Heart left ventricle (tissue), 13 donors: ENCODE measurements at regions not wholly inside any gene's neighbourhood (a gene's known extent, or its start where the extent isn't known, plus 50 kb on each side); places are given as distances from the start of the nearest gene placed in this dataset.

ENCODE experiments used
- CTCF ChIP-seq, 12 donors: fragments of 200-600 bp; sonication (generic) in 4 of 12; IDR thresholded peaks; one replicate each; pipeline versions ENCODE4 v1.5.0 to v1.8.0; 2018 to 2022; ENCODE audit warnings: antibody characterized with exemption in 12 of 12, mild to moderate bottlenecking in 5 of 12
- POLR2A ChIP-seq, 2 donors: fragments of 450-650 bp; IDR thresholded peaks; one replicate each; pipeline ENCODE4 v1.6.1; 2017; ENCODE audit warnings: antibody characterized with exemption in 2 of 2, mild to moderate bottlenecking in 2 of 2, moderate library complexity in 2 of 2
- donor health status: ischemic (EF 13 %, LVEDD 7.1; RV severe dilation, severe dysfunction).
- donor health status: DM: no; HTN: yes; CAD: no.
- donor health status: DM: no; HTN: no; CAD: no.
- donor health status: ischemic (EF 25% LVEDD 6.9; RV normal size, moderate dysfunction).
- donor health status: ischemic (EF 25% LVEDD 5.7; RV mildly dilated, moderate dysfunction).
- donor health status: ischemic (EF 35%, LVEDD 5.7; RV mildly dilated, moderate dysfunction).
- donor health status: nonischemic (EF 11% LVEDD 7.7; RV severe dilation, severe dysfunction).
- donor health status: DM: yes; HTN: yes; CAD: no.
- donor health status: PGD.
- donor health status: ischemic (EF 29% LVEDD 5.4; RV normal size, mild dysfunction).
- donor health status: nonischemic (EF 23%, LVEDD 6.1; RV moderate dilation, normal function).

DNA sequence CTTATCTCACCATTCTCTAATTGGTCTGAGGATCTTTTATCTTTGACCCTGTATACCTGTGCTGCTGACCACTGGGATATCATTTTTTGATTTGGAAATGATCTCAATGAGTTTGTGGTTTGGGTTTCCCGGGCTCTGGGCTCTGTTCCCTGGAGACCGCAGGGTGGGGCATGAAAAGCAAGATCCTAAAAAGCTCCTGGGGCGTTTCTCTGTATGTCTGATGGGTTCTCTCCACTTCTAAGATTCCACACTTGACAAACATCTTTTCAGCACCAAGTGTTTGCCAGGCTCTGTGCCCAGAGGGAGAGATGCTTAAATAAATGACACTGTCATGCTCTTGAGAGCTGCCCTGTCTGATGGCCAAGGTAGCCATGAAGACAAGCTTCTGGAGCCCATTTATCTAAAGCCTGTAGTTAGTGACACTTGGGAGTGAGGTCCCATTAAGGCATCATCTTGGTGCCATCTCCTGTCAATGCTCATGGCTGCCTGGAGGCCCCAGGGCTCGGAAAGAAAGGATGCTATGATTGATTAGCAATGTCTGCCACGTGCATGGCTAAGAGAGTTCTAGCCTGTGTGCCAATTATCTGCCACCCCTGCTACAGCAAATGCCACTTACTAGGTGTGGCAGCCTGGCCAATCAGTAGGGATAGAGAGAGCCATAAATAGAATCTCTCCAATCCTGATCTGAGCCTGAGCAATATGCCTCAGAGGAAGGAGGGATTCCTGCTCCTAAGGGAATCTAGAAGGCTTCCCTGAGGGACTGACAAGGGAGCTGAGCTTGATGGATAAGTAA is 531.6 kb downstream of the MN1 start:
- TF ChIP-seq CTCF (IDR thresholded peaks at IDR 0.05) (no peak), POLR2A (IDR thresholded peaks at IDR 0.05) (no peak)
